Nephron (organoid): ENCODE measurements at regions not wholly inside any gene's neighbourhood (a gene's known extent, or its start where the extent isn't known, plus 50 kb on each side); places are given as distances from the start of the nearest gene placed in this dataset.

Experiments
- H3K27ac Mint-ChIP-seq, 3 experiments: 2 replicates each; pipeline ENCODE4 v1.8.0; 2020; ENCODE audit warnings: mixed read lengths in 3 of 3, mild to moderate bottlenecking in 2 of 3, moderate library complexity in 1 of 3
- H3K27me3 Mint-ChIP-seq: 2 replicates; pipeline ENCODE4 v1.8.0; 2021; ENCODE audit warnings: low read depth, mild to moderate bottlenecking, moderate library complexity, mixed read lengths
- H3K36me3 Mint-ChIP-seq: 2 replicates; pipeline ENCODE4 v1.8.0; 2020; ENCODE audit warnings: low read depth, mixed read lengths
- H3K4me1 Mint-ChIP-seq: 2 replicates; pipeline ENCODE4 v1.8.0; 2020; ENCODE audit warnings: mixed read lengths
- H3K4me3 Mint-ChIP-seq, 3 experiments: 2 replicates each; pipeline ENCODE4 v1.8.0; 2020; ENCODE audit warnings: mild to moderate bottlenecking in 3 of 3, mixed read lengths in 3 of 3, moderate library complexity in 2 of 3
- H3K9me3 Mint-ChIP-seq: 2 replicates; pipeline ENCODE4 v1.8.0; 2020; ENCODE audit warnings: mixed read lengths
- TF ChIP-seq, protein P1 (sequence below), 3 experiments: fragments of 200-600 bp; sonication (generic); IDR thresholded peaks; one replicate each; pipeline ENCODE4 v1.5.0; 2021; ENCODE audit warnings: antibody characterized with exemption in 3 of 3; ENCODE audit not compliant: unreplicated experiment in 3 of 3

- no peaks in the 10 kb centered on the region for H3K9me3 Mint-ChIP-seq
- no peak overlapping the region for H3K4me3 Mint-ChIP-seq
- H3K36me3 Mint-ChIP-seq, result no peaks in the 10 kb centered on the region
- no peak overlapping the region for H3K27ac Mint-ChIP-seq
- TF ChIP-seq, protein P1, sequence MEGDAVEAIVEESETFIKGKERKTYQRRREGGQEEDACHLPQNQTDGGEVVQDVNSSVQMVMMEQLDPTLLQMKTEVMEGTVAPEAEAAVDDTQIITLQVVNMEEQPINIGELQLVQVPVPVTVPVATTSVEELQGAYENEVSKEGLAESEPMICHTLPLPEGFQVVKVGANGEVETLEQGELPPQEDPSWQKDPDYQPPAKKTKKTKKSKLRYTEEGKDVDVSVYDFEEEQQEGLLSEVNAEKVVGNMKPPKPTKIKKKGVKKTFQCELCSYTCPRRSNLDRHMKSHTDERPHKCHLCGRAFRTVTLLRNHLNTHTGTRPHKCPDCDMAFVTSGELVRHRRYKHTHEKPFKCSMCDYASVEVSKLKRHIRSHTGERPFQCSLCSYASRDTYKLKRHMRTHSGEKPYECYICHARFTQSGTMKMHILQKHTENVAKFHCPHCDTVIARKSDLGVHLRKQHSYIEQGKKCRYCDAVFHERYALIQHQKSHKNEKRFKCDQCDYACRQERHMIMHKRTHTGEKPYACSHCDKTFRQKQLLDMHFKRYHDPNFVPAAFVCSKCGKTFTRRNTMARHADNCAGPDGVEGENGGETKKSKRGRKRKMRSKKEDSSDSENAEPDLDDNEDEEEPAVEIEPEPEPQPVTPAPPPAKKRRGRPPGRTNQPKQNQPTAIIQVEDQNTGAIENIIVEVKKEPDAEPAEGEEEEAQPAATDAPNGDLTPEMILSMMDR (IDR thresholded peaks at IDR 0.05; ENCODE audit: unreplicated experiment in 3 of 3), result no peak
- peaks cover 25% of the 10 kb centered on the region for H3K4me1 Mint-ChIP-seq
- no peaks in the 10 kb centered on the region for H3K27me3 Mint-ChIP-seq
Observed at GRCh38 chr18:68504441-68505177, 210.3 kb downstream of the TMX3 start.

DNA sequence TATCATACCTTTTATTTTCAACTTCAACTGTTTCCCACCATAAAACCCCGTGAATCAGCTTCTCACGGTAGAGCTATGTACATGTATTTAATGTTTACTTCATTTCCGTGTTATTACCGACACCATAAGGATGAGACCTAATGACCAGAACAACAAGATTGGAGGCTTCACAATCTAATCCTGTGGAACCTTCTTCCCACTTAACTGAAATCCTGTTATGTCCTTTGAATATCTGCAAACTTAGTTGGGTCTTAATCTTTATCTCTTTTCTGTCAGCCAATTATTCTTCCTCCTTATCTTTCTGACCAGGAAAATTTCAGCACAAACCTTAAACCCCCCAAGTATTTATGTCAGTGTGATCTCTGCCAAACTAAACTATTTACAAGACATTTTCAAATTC, 214.4 kb downstream of the TMX3 start:
- Mint-ChIP-seq H3K4me3 (no peak overlapping the region), H3K27me3 (no peaks in the 10 kb centered on the region), H3K9me3 (no peaks in the 10 kb centered on the region), H3K36me3 (no peaks in the 10 kb centered on the region), H3K27ac (no peak overlapping the region), H3K4me1 (peaks cover 25% of the 10 kb centered on the region)
- TF ChIP-seq, protein P1 (IDR thresholded peaks at IDR 0.05; ENCODE audit: unreplicated experiment in 3 of 3), result no peak

DNA sequence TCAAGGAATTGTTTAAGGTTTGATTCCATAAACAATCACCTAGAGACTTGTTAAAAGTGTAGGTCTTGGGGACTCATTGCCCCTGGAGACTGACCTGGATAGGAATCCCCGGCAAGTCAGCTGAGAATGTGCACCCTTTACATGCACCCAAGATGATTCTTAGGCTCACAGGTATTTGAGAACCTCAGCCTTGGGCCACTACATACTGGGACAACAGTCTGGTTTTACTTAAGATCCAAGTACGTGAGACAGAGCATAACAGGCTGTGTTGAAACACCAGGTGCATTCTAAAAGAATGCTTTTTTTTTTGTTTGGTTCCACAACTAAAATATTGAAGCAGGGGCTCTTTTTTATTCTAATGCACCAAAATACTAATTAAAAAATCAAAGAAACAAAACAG, 215.8 kb downstream of the TMX3 start:
- H3K27me3 Mint-ChIP-seq, result no peaks in the 10 kb centered on the region
- H3K4me1 Mint-ChIP-seq, result peaks cover 29% of the 10 kb centered on the region
- H3K4me3 Mint-ChIP-seq, result no peak overlapping the region
- H3K9me3 Mint-ChIP-seq, result no peaks in the 10 kb centered on the region
- no peak overlapping the region for H3K27ac Mint-ChIP-seq
- TF ChIP-seq, protein P1 (IDR thresholded peaks at IDR 0.05; ENCODE audit: unreplicated experiment in 3 of 3), result no peak
- no peaks in the 10 kb centered on the region for H3K36me3 Mint-ChIP-seq

GRCh38 chr18:68498636-68499035, 216.3 kb downstream of the TMX3 start:
- H3K27me3 Mint-ChIP-seq, result no peaks in the 10 kb centered on the region
- no peak overlapping the region for H3K27ac Mint-ChIP-seq
- no peaks in the 10 kb centered on the region for H3K9me3 Mint-ChIP-seq
- TF ChIP-seq, protein P1 (IDR thresholded peaks at IDR 0.05; ENCODE audit: unreplicated experiment in 3 of 3), result no peak
- peaks cover 29% of the 10 kb centered on the region for H3K4me1 Mint-ChIP-seq
- no peak overlapping the region for H3K4me3 Mint-ChIP-seq
- no peaks in the 10 kb centered on the region for H3K36me3 Mint-ChIP-seq

DNA sequence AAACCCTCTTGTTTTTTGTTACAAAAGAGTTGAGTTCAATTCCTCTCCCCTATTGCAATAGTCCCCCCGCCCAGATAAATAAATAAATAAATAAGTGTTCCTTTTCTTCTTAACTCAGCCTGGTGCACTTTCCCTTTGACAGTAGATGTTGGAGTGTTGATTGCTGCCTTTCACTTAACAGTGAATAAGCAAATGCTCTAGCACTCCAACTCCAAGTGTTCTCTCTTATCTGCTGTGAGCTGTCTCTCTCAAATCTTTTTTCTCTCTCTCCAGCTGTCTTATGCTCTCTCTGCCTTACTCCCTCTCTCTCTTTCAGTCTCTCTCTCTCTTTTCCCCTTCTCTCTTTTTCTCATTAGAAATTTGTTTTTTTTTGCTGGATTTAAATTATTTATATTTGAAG, 216.7 kb downstream of the TMX3 start:
- Mint-ChIP-seq H3K27ac (no peak overlapping the region), H3K4me1 (peaks cover 29% of the 10 kb centered on the region), H3K4me3 (no peak overlapping the region), H3K9me3 (no peaks in the 10 kb centered on the region), H3K36me3 (no peaks in the 10 kb centered on the region), H3K27me3 (no peaks in the 10 kb centered on the region)
- TF ChIP-seq, protein P1 (IDR thresholded peaks at IDR 0.05; ENCODE audit: unreplicated experiment in 3 of 3), result no peak
